ENCODE measurements at regions not wholly inside any gene's neighbourhood (a gene's known extent, or its start where the extent isn't known, plus 50 kb on each side); places are given as distances from the start of the nearest gene placed in this dataset.

GRCh38 chr10:21315645-21316220 lies 209.7 kb downstream of the SKIDA1 start:
- no peak overlapping the region for H3K27ac ChIP-seq
- TF ChIP-seq CTCF (IDR thresholded peaks at IDR 0.05) (no peak), ZFX (IDR thresholded peaks at IDR 0.05; ENCODE audit: borderline replicate concordance) (no peak)

- H3K27ac ChIP-seq: no peak overlapping the region
- TF ChIP-seq CTCF (IDR thresholded peaks at IDR 0.05) (no peak), ZFX (IDR thresholded peaks at IDR 0.05; ENCODE audit: borderline replicate concordance) (no peak)
Observed at GRCh38 chr10:21314906-21315644, 210.4 kb downstream of the SKIDA1 start.

- no peak overlapping the region for H3K27ac ChIP-seq
- TF ChIP-seq CTCF (IDR thresholded peaks at IDR 0.05): no peak
- no peak for TF ChIP-seq ZFX (IDR thresholded peaks at IDR 0.05; ENCODE audit: borderline replicate concordance)
Observed at GRCh38 chr10:21314111-21314626, 211.3 kb downstream of the SKIDA1 start.

GRCh38 chr10:21313691-21314090 lies 211.8 kb downstream of the SKIDA1 start:
- TF ChIP-seq CTCF (IDR thresholded peaks at IDR 0.05): no peak
- no peak overlapping the region for H3K27ac ChIP-seq

GRCh38 chr10:21311426-21311825 lies 214.1 kb downstream of the SKIDA1 start:
- H3K27ac ChIP-seq: no peak overlapping the region
- TF ChIP-seq ZFX (IDR thresholded peaks at IDR 0.05; ENCODE audit: borderline replicate concordance) (no peak), CTCF (IDR thresholded peaks at IDR 0.05) (no peak)

GRCh38 chr10:21309427-21309826 lies 216.1 kb downstream of the SKIDA1 start:
- TF ChIP-seq CTCF (IDR thresholded peaks at IDR 0.05): no peak
- no peak for TF ChIP-seq ZFX (IDR thresholded peaks at IDR 0.05; ENCODE audit: borderline replicate concordance)
- no peak overlapping the region for H3K27ac ChIP-seq

- no peak for TF ChIP-seq ZFX (IDR thresholded peaks at IDR 0.05; ENCODE audit: borderline replicate concordance)
- TF ChIP-seq CTCF (IDR thresholded peaks at IDR 0.05): no peak
- H3K27ac ChIP-seq: no peak overlapping the region
Observed at GRCh38 chr10:21308946-21309345, 216.5 kb downstream of the SKIDA1 start.
